Caco-2 (cell line): ENCODE measurements at regions not wholly inside any gene's neighbourhood (a gene's known extent, or its start where the extent isn't known, plus 50 kb on each side); places are given as distances from the start of the nearest gene placed in this dataset.

Experiments used
- BruUV-seq: library from RNA; stranded (reverse); fragments of 400-500 nt; replicated peaks from 2 replicates; lab custom pipeline; 2021; lab: Mats Ljungman, UMichigan
- CTCF ChIA-PET: fragments of 300-600 bp; sonication (Branson Sonifier 250); formaldehyde crosslinking; loops from one replicate; lab custom pipeline; 2022; ENCODE audit warnings: antibody characterized with exemption; lab: Charles Lee
- POLR2A ChIA-PET: fragments of 300-600 bp; sonication (Branson Sonifier 250); formaldehyde crosslinking; loops from one replicate; lab custom pipeline; 2022; ENCODE audit warnings: antibody characterized with exemption; lab: Charles Lee
- DNase-seq, 2 experiments: peaks; one replicate each; pipeline versions ENCODE4 v3.0.0 to v3.0.0-alpha.2; 2020 to 2022
- H3K27me3 ChIP-seq: replicated peaks from 2 replicates; pipeline ENCODE4 v1.6.0; 2011; ENCODE audit warnings: low read length; ENCODE audit not compliant: control insufficient read depth, insufficient read depth
- H3K36me3 ChIP-seq: 2 replicates; pipeline ENCODE4 v1.5.1; 2011; ENCODE audit warnings: low read length; ENCODE audit not compliant: control insufficient read depth, insufficient read depth
- H3K4me1 ChIP-seq: fragments of 250-450 bp; sonication (Bioruptor Pico); 2 replicates; pipeline ENCODE4 v1.5.1; 2020; ENCODE audit warnings: mild to moderate bottlenecking
- H3K4me3 ChIP-seq: 2 replicates; pipeline ENCODE4 v1.5.1; 2011; ENCODE audit warnings: low read depth, mild to moderate bottlenecking, control low read depth, low read length
- H3K9me3 ChIP-seq: fragments of 250-450 bp; sonication (Bioruptor Pico); 2 replicates; pipeline ENCODE4 v1.5.1; 2020; ENCODE audit warnings: mild to moderate bottlenecking, moderate library complexity
- H3K27ac Mint-ChIP-seq: one replicate; pipeline ENCODE4 v1.8.0; 2022; ENCODE audit warnings: mixed read lengths; ENCODE audit not compliant: unreplicated experiment
- H3K27me3 Mint-ChIP-seq: one replicate; pipeline ENCODE4 v1.8.0; 2022; ENCODE audit warnings: mixed read lengths; ENCODE audit not compliant: insufficient read depth, unreplicated experiment
- H3K36me3 Mint-ChIP-seq: one replicate; pipeline ENCODE4 v1.8.0; 2022; ENCODE audit warnings: mild to moderate bottlenecking, mixed read lengths; ENCODE audit not compliant: insufficient read depth, unreplicated experiment
- H3K4me1 Mint-ChIP-seq: one replicate; pipeline ENCODE4 v1.8.0; 2022; ENCODE audit warnings: low read depth, mixed read lengths; ENCODE audit not compliant: unreplicated experiment
- H3K4me3 Mint-ChIP-seq: one replicate; pipeline ENCODE4 v1.8.0; 2022; ENCODE audit warnings: mild to moderate bottlenecking, moderate library complexity, mixed read lengths; ENCODE audit not compliant: unreplicated experiment
- H3K9me3 Mint-ChIP-seq: one replicate; pipeline ENCODE4 v1.8.0; 2022; ENCODE audit warnings: mixed read lengths; ENCODE audit not compliant: unreplicated experiment
- intact Hi-C: fragments of 100-400 bp; cut with micrococcal nuclease; formaldehyde crosslinking; loops from one replicate; pipeline ENCODE4 v1.10.0; 2022; ENCODE audit not compliant: unreplicated experiment
- TF ChIP-seq, protein P1 (sequence below), 2 experiments: fragments of 200-600 bp in 1 of 2; IDR thresholded peaks; 1 replicate in 1 of 2; 2 replicates in 1 of 2; pipeline versions ENCODE4 v1.5.1 to v1.8.0; 2011 to 2022; ENCODE audit warnings: antibody characterized with exemption in 1 of 2, control low read depth in 1 of 2, inconsistent platforms in 1 of 2, low read depth in 1 of 2, low read length in 1 of 2, mild to moderate bottlenecking in 1 of 2, moderate library complexity in 1 of 2; ENCODE audit not compliant: insufficient read depth in 1 of 2, severe bottlenecking in 1 of 2, unreplicated experiment in 1 of 2

DNA sequence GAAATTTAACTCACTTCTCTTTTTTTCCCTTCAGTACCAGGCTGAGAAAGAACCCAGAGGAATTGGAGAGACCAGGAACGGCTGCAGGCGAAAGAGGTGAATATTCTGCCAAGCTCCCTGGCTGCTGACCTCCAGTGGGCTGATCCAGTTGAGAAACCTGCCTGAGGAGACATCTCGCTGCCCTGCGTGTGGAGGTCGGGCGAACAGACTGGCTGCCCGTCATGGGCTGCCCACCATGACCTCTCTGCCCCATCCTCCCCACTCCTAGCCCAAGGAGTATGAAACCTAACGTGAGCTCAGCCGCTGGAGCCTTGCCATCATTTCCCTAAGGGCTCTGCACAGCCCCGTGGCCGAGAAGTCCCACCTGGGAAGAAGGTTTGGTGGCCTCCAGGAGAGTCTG, 148.8 kb upstream of the SALL3 start:
- Histone ChIP-seq H3K4me3 (no peak overlapping the region), H3K9me3 (no peaks in the 10 kb centered on the region), H3K27me3 (no peaks in the 10 kb centered on the region), H3K36me3 (no peaks in the 10 kb centered on the region), H3K4me1 (no peaks in the 10 kb centered on the region)
- H3K36me3 Mint-ChIP-seq: no peaks in the 10 kb centered on the region
- no peaks in the 10 kb centered on the region for H3K9me3 Mint-ChIP-seq
- intact Hi-C loops: no loop called here
- DNase-seq: no peak
- no peak overlapping the region for H3K27ac Mint-ChIP-seq
- BruUV-seq: no TSS peak
- H3K4me3 Mint-ChIP-seq: no peak overlapping the region
- no peaks in the 10 kb centered on the region for H3K27me3 Mint-ChIP-seq
- POLR2A ChIA-PET: no interaction called here
- CTCF ChIA-PET: no interaction called here
- TF ChIP-seq, protein P1, sequence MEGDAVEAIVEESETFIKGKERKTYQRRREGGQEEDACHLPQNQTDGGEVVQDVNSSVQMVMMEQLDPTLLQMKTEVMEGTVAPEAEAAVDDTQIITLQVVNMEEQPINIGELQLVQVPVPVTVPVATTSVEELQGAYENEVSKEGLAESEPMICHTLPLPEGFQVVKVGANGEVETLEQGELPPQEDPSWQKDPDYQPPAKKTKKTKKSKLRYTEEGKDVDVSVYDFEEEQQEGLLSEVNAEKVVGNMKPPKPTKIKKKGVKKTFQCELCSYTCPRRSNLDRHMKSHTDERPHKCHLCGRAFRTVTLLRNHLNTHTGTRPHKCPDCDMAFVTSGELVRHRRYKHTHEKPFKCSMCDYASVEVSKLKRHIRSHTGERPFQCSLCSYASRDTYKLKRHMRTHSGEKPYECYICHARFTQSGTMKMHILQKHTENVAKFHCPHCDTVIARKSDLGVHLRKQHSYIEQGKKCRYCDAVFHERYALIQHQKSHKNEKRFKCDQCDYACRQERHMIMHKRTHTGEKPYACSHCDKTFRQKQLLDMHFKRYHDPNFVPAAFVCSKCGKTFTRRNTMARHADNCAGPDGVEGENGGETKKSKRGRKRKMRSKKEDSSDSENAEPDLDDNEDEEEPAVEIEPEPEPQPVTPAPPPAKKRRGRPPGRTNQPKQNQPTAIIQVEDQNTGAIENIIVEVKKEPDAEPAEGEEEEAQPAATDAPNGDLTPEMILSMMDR (IDR thresholded peaks at IDR 0.05; ENCODE audit: insufficient read depth in 1 of 2, low read depth in 1 of 2, low read length in 1 of 2, severe bottlenecking in 1 of 2, unreplicated experiment in 1 of 2): no peak
- H3K4me1 Mint-ChIP-seq: no peaks in the 10 kb centered on the region

DNA sequence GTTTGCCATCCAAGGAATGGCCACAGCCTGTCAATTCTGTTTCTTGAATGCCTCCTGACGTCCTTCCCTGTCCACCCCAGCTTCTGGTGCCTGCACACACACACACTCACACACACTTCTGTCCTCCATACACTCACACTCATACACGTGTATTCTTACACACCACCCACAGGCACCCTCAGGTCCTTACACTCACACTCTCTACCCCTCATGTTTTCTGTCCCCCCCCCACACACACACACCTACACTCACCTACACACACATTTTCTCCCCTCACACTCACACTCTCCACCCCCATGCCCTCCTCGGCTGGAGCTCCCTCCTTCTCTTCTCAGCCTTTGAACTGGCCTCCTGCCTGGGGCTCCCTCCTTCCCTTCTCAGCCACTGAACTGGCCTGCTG, 148.0 kb upstream of the SALL3 start:
- no TSS peak for BruUV-seq
- TF ChIP-seq, protein P1 (IDR thresholded peaks at IDR 0.05; ENCODE audit: insufficient read depth in 1 of 2, low read depth in 1 of 2, low read length in 1 of 2, severe bottlenecking in 1 of 2, unreplicated experiment in 1 of 2): no peak
- ChIA-PET POLR2A (no interaction called here), CTCF (no interaction called here)
- H3K4me3 ChIP-seq: no peak overlapping the region
- no peaks in the 10 kb centered on the region for H3K36me3 Mint-ChIP-seq
- H3K9me3 ChIP-seq: no peaks in the 10 kb centered on the region
- H3K36me3 ChIP-seq: no peaks in the 10 kb centered on the region
- H3K27me3 ChIP-seq: no peaks in the 10 kb centered on the region
- H3K27me3 Mint-ChIP-seq: no peaks in the 10 kb centered on the region
- intact Hi-C loops: no loop called here
- H3K4me1 ChIP-seq: no peaks in the 10 kb centered on the region
- H3K27ac Mint-ChIP-seq: no peak overlapping the region
- no peak for DNase-seq
- no peak overlapping the region for H3K4me3 Mint-ChIP-seq
- no peaks in the 10 kb centered on the region for H3K4me1 Mint-ChIP-seq
- H3K9me3 Mint-ChIP-seq: no peaks in the 10 kb centered on the region

DNA sequence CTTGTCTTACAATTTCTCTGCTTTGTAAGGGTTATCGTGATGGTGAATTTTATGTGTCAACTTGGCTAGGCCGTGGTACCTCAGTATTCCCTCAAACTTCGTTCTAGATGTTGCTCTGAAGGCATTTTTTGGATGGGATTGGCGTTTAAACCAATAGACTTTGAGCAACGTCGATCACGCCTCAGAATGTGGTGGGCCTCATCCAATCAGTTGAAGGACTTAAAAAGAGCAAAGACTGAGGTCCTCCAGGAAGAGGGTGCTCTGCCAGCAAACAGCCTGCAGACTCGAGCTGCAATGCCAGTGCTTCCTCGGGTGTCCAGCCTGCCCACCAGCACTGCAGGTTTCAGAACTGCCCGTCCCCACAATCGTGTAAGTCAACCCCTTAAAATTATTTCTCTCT, 145.8 kb upstream of the SALL3 start:
- Mint-ChIP-seq H3K27ac (no peak overlapping the region), H3K27me3 (no peaks in the 10 kb centered on the region), H3K9me3 (no peaks in the 10 kb centered on the region), H3K36me3 (no peaks in the 10 kb centered on the region), H3K4me3 (no peak overlapping the region), H3K4me1 (no peaks in the 10 kb centered on the region)
- no TSS peak for BruUV-seq
- no peaks in the 10 kb centered on the region for H3K9me3 ChIP-seq
- ChIA-PET CTCF (no interaction called here), POLR2A (no interaction called here)
- H3K4me3 ChIP-seq: no peak overlapping the region
- DNase-seq: no peak
- H3K36me3 ChIP-seq: no peaks in the 10 kb centered on the region
- intact Hi-C loops: no loop called here
- no peaks in the 10 kb centered on the region for H3K27me3 ChIP-seq
- H3K4me1 ChIP-seq: no peaks in the 10 kb centered on the region
- TF ChIP-seq, protein P1 (IDR thresholded peaks at IDR 0.05; ENCODE audit: insufficient read depth in 1 of 2, low read depth in 1 of 2, low read length in 1 of 2, severe bottlenecking in 1 of 2, unreplicated experiment in 1 of 2): no peak
